Inflammatory macrophage treated with lipopolysaccharide for 1 hour (primary cell): ENCODE measurements at regions not wholly inside any gene's neighbourhood (a gene's known extent, or its start where the extent isn't known, plus 50 kb on each side); places are given as distances from the start of the nearest gene placed in this dataset.
"Not testable (repeated sequence)": the region's sequence is repeated elsewhere in the genome, so short reads cannot be mapped to it uniquely, and the experiment has no call there.

ENCODE experiments used
- DNase-seq, 2 donors: peaks; one replicate each; pipeline ENCODE4 v3.0.0-alpha.2; 2020 to 2022

DNA sequence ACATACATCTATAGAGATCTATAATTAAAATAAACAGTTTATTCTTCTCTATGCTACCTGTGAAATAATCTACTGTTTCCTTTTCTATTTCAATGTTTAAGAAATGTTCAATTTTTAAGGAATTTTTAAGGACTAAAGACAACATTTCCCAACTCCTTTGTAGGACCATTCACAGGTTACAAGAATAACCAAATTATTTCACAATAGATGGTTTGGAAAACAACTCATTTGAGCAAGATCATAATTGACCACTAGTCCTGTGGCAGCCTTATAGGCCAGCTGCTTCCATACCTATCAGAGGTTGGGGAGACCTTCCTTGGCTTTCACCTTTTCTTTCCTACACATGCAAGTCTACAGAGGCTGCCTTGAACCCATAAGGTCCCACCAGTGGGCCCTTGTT is 193.7 kb downstream of the TTC39B start:
- DNase-seq, result no peak

DNA sequence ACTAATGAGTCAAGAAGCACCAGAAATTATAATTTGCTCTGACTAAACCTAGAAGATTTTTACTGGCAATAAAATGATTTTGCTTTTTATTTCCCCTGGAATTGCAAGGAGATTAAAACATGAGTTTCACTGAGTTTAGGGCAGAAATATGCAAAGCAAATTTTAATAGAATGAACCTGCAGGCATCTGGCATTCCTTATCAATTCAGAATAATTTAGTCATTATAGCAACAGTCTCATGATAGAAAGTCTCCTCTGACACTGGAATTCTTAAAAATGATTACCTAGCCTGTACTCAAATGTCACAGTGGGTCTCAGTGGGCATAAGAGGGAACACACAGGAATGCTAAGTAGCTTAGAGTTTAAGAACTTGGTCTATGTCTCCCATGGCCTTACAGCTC is 195.9 kb downstream of the TTC39B start:
- no peak for DNase-seq

DNA sequence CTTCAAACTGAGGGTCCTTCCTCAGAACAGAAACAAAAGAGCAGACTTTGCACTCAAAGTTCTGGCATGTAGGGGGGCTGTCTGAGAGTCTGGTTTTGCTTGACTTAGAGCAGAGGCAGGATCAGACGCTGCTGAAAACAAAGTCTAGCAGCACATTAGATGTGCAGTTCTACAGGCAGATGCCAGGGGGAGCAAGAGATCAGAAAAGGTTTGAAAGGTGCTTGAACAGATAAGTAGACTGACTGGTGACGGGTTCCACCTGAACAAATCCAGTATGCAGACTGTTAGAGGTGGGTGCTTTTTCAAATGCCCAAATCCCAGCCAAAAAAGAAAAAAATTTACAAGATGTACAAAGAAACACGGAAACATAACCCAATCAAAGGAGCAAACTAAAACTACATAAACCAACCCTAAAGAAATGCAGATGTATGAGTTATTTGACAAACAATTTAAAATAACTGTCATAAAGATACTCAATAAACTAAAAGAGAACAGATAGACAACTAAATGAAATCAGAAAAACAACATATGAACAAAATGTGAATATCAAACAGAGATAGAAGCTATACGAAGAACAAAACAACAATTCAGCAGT is 194.7 kb upstream of the FREM1 start:
- peak in 1 of 2 donors; percentile 28 for DNase-seq

DNA sequence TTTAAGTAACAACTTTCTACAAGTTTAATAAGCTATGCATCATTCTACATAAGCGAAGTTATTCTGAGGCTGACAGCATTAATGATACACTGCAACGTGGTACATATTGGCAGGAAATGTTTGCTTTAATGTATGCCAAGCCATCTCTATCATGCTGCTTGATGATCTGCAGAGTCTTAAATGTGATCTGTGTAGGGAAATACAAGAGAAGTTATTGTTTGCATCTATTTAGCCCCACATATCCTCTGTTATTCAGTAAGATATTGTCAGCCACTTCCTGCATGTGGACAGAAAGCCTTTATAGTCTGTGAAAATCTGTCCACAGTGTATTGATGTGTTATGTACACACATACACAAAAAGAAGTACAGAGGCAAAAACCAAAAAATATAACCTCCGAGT is 193.1 kb upstream of the FREM1 start:
- no peak for DNase-seq

DNA sequence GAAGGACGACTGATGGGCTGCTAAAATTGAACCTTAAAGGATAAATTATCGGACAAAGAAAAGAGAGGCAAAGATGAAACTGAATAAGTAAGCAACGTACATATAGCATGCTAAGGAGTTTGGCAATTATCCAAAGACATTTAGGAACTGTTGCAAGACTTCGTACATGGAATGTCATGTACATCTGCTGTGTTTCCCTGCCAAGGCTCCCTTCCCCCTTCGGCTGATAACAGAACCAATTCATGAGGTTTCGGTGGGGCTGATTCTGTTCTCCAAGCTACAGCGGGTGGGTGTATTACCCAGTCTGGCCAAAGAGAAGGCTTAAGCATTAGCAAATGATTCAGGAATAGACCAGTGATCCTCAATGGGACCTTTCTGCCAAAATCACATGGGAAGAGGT is 190.9 kb upstream of the FREM1 start:
- no peak for DNase-seq

DNA sequence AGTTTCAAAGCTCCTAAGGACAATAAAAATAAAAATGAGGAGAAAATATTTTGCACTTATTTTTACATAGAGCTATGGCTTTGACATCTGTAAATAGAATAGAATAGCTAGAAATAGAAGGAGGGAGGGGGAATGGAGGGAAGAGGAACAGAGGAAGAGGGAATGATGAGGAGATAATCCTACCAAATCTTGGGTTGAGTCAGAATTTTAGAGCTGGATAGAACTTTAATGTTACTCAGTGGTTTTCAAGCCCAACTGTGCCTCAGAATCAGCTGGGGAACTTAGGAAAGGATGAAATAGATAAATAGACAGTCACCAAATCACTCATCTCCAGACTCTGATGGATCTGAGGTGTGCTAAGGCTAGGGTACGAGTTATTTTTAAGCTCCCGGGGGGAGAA is 190.3 kb upstream of the FREM1 start:
- no peak for DNase-seq

DNA sequence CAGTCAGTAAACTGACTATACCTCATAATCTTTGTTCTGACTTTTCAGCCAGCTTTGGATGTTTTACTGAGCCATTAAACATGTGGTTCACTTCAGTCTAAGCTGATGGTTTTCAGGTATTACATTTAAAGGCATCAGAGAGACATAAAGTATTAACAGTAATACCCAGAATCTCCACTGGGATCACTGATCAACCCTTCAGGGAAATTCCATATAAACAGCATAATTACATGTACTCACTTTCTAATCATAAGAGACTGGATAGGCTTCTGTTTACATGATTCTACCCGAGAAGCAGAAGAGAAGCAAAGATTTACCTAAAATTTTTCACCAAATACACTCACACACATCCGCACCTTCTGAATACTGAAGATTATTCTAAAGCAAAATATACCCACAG is 186.7 kb upstream of the FREM1 start:
- DNase-seq, result no peak

DNA sequence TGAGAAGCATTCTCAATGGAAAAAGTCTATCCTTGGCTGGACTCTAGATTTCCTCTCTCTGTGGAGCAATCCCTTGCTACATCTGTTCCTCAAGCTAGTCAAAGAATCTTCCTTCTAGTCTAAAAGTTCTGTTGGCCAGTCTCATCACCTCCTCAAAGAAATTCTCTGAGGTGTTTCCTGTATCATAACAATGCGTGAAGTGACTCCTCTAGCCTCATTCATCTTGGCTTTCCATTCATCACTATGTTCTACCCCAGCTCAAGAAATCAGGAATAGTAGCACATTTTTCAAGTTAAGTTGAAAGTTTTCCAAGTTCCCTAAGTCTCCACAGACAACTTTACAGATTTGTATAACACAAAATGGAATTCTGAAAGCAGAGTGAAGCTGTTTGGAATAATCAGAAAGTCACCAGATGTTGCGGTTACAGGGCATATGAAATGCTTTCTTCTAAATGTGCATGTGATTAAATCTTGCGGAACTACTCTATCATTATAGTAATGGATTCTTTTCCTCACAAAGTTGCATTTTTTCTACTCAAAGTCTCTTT is 176.6 kb upstream of the FREM1 start:
- DNase-seq, result no peak

DNA sequence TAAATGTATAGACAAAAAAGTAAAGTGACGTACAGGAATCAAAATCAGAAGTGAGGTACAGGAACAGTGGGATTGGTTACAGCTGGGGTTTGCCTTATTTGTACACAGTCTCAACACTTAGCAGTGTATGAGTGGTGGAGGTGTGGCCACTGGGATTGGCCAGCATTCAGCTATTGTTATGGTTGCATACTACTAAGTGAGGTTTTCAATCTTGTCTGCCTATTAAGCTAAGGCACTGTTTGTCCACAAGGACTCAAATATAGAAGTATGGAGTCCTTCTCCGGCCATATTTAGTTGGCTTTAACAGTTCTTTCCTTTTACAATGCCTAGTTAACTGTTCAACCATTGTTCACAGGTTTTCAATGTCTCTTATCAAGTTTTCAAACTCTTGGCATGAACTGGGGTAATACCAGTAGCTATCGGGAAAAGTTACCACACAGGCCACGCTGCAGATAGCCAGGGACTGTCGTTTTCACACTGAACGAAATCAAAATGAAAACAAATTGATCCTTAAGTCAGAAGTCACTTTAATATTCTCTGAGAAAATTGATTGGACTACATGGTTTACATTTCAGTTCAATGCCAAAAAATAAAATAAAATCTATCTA is 176.0 kb upstream of the FREM1 start:
- no peak for DNase-seq

DNA sequence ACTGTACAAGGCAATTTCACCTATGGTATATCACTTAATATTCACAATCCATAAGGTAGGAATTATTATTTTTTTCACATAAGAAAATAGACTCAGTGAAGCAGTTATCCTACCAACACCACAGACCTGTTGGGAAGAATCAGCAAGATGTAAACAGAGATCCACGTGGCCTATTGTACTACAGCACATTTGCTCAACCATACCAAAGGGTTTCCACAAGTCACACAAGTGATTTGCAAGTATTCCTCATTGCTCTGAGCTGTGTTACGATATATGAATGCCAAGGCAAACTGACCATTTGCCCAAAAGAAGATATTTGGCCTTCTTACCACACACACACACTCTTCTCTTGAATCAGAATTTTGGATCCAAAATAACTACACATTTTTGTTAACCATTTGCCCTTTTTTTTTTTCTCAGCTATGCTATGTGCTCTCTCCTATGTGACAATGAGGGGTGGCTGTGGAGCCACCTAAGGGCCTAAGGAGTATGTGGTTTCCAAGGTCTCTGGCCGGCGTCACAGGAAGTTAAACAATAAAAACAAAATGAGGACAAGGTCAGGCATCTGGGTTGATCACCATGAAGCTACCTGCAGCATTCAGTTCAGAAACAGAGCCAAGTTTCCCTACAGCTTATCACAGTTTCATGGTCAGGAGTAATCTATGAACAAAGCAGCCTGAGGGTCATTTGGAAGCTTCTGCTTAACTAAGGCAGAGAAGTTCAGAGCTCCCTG is 171.0 kb upstream of the FREM1 start:
- no peak for DNase-seq

DNA sequence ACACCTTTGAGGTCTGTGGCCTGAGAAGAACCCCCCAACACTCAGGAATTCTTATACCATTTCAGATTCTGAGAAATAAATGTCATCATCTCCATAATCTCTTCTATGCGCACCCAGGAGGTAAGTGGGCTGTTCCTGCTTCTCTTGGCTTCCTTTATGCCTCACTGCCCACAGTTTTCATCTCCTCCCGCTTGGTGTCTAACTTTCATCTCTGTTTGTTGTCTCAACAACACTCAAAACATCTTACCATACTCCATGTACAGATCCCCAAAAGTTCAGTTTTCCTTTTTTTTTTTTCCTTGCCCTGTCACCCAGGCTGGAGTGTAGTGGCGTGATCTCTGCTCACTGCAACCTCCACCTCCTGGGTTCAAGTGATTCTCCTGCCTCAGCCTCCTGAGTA is 170.2 kb upstream of the FREM1 start:
- no peak for DNase-seq

DNA sequence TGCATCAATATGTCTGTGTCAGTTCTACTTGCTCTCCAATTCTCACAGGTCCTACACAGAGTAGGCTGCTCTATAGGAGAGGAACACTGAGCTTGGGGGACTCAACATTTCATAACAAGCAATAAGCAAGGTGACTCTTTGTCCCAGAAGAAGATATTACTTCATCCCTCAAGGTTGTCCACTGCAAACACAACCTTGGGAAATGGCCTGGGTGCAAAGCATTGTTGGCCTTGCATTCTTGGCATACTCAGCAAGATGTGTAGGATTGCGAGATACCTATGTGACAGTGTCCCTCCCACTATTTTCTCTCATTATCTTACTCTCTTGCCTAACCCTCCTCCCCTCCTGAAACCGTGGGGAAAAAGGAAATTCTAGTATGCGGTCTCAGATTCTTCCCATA is 169.8 kb upstream of the FREM1 start:
- DNase-seq, result no peak

DNA sequence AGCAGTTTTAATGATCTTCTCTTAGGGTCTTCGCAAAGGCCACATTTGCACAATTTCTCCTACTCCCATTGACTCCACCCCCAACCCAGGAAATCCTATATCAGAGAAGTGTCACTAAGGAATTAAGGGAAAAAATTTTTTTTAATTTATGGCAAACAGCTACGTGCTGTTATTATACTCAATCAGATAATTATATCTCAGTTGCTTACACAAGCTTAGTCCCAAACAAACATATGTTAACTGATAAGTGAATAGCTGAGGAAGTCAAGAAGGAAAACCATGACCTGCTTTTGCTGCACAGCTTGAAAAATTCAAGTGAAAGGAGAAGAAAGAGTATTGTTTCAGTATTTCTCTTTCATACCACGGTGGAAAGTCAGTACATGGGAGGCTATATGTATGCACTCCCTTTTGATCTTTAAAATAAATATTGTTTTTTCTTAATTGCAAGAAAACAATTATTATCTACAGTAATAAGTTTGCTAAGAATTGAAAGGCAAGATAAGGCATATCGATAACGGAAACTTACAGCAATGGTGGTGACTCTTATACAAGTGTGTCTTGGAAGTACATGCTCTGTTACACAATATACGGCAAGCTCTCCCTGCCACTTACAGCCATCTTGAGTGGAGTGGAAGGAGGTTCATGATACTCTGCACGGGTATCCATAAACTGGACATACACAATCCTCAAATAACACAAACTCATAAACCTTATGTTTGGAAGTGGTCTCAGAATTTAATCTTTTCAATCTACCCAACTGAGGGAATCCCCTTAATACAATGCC is 167.9 kb upstream of the FREM1 start:
- DNase-seq, result no peak

DNA sequence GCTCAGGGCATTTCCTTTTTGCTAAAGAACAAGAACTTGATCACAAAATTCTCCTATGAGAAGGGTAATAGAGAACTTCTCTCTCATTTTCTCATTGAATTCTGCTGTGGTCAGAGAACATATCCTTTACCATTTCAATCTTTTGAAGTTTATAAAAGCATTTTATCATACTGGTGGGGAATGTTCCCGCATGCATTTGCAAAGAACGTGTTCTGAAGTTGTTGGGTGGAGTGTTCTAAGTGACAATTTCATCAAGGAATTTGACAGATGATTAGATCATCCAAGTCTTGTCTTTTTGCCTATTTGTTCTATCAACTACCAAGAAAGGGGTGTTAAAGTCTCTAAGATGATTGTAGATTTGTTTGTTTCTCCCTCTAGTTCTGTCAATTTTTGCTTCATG is 163.4 kb upstream of the FREM1 start:
- no peak for DNase-seq

DNA sequence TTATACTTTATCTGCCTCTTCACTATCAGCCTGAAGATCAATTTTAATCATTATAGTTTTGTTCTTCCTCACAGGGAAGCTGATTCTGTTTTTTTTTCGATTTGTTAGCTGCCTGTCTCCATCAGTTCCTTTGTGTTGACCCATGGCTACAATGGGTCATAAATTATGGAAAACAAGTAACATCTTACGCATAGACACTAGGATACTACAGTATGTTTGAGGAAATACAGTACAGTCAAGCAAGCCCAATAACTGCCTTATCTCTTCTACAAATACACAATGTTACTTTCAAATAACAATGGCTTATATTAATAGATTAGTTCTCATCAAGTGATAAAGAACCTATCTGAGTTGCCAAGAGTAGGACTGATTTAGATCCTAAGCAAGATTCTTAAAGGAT is 160.5 kb upstream of the FREM1 start:
- DNase-seq, result no peak

DNA sequence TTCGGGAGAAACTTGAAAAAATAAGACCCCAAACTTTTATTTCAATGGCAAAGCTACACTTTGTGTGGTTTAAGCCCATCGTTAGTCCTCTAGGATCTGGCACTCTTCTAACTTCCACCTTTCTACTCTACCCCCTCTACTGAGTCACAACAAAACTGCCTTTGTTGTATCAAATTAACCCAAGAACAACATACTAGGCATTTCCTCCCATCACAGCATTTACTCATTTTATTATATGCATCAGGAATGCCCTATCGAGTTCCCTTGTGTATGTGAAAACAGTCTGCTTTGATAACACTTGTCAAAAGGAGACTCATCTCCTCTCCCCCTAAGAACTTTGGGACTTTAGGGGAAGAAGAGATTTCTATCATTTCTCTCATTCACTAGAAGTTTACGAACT is 158.9 kb upstream of the FREM1 start:
- DNase-seq, result no peak

DNA sequence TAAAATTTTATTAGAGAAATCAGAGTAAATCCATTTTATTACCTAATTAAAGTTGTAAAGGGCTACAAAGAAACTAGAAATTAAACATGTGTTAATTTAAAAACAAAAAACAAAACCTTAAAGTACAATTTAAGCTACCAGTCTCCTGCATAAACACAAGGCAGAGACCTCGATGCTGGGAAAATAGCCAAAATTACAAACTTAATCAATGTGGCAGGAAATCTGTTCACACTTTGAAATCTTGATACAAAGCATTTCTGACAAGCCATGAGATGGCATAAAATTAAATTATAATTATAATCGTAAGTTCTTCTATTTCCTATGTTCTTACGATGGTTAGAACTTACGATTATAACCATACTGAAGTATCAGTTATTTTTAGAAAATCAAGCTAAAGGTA is 158.0 kb upstream of the FREM1 start:
- DNase-seq, result no peak

DNA sequence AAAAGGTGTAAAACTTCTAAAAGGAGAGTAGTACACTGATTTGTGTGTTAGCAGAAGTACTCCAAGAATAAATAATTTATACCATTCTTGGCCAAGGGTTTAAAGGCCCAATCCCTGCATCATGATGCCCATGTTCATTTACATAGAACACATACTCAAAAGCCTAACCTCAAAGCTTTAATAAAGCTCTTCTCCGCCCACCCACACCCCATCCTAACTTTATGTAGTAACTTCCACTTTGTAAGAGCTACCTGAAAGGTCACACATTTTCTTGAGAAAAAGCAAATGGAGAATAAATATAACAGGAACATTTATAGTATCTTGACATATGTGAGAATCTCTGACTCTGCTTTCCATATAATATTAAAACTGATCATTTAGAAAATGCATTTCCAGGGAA is 148.8 kb upstream of the FREM1 start:
- no peak for DNase-seq

DNA sequence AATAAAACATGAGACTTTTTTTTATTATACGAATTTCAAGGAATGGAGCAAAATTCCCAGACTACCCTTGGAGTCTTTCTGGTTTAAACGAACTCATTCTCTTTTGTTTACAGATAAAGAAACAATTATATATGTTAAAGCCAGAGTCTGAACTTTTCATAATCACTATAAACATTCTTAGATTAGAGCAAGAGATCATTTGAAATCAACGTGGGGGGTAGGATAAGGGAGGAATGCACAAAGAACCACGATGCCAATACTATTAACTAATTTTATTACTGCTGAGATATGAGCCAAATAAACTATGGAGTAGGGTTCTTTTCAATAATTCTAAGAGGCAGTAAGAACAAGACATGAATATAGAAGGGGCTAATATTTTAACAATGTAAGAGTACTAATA is 148.0 kb upstream of the FREM1 start:
- no peak for DNase-seq

DNA sequence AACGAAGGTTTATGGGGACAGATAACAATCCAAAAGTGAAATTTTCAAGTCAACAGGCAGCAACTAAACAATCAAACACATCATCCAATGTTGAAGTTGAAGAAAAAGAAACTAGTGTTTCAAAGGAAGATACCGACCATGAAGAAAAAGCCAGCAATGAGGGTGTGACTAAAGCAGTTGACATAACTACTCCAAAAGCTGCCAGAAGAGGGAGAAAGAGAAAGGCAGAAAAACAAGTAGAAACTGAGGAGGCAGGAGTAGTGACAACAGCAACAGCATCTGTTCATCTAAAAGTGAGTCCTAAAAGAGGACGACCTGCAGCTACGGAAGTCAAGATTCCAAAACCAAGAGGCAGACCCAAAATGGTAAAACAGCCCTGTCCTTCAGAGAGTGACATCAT is 145.1 kb upstream of the FREM1 start:
- not testable (repeated sequence) for DNase-seq

DNA sequence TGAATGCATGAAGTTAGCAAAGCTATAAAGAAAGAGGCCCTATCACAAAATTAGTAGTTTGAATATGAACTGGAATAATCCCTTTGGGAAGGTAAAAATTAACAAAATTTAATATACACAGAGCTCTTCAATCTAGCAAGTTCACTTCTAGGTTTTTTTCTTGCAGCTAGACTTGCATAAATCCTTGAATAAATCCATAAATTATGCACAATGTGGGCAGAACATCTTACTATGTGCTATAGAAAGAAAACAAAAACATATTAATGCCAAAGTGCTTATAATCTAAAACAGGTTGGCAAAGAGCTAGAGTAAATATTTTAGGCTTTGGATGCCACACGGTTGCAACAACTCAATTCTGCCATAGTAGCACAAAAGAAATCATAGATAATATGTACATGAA is 138.5 kb upstream of the FREM1 start:
- no peak for DNase-seq

DNA sequence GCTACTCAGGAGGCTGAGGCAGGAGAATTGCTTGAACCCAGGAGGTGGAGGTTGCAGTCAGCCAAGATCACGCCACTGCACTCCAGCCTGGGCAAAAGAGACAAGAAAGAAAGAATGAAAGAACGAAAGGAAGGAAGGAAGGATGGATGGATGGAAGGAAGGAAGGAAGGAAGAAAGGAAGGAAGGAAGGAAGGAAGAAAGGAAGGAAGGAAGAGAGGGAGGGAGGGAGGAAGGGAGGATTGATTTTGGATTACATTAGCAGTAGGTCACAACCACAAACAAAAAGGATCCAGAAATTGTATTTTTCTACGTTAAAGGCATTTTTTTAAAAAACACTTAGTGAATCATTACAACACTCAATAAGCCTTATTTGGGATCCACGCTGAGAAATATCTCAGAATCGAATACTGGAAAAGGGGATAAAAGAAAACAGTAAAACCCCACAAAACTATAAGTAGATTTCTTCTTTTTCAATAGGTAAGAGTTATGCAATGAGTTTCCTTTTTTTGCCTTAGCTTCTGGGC is 136.9 kb upstream of the FREM1 start:
- no peak for DNase-seq

DNA sequence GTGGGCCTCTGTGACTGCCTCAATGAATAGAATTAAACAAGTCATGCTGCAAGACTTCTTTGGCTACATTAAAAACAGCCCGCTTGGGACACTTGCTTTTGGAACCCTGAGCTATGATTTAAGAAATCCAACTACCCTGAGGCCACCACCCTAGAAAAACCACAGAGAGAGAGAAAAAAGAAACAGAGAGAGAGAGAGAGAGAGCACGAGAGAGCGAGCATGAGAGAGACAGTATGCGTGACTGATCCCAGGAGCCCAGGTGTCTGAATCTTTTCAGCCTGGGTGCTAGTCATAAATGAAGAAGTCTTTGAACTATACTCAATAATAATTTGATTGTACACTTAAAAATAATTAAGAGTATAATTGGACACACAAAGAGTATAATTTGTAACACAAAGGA is 123.1 kb upstream of the FREM1 start:
- DNase-seq, result no peak
